Vagina (tissue), 2 donors: ENCODE measurements at regions not wholly inside any gene's neighbourhood (a gene's known extent, or its start where the extent isn't known, plus 50 kb on each side); places are given as distances from the start of the nearest gene placed in this dataset.

Experiments used
- CTCF ChIP-seq, 3 experiments: fragments of 450-650 bp in 2 of 3; fragments of 200-600 bp in 1 of 3; sonication (generic) in 1 of 3; IDR thresholded peaks; one replicate each; pipeline ENCODE4 v1.5.1; 2017 to 2019; ENCODE audit warnings: antibody characterized with exemption in 3 of 3, mild to moderate bottlenecking in 2 of 3, moderate library complexity in 2 of 3
- POLR2A ChIP-seq, 2 donors: fragments of 450-650 bp; IDR thresholded peaks; one replicate each; pipeline ENCODE4 v1.6.1; 2017; ENCODE audit warnings: antibody characterized with exemption in 2 of 2, mild to moderate bottlenecking in 2 of 2, moderate library complexity in 2 of 2
- POLR2AphosphoS5 ChIP-seq, 2 donors: sonication (generic); formaldehyde crosslinking; IDR thresholded peaks; one replicate each; pipeline ENCODE4 v1.9.0; 2017; ENCODE audit warnings: antibody characterized with exemption in 2 of 2, mild to moderate bottlenecking in 2 of 2, low read depth in 1 of 2; ENCODE audit not compliant: insufficient read depth in 1 of 2

- TF ChIP-seq CTCF (IDR thresholded peaks at IDR 0.05) (no peak), POLR2A (IDR thresholded peaks at IDR 0.05) (no peak), POLR2AphosphoS5 (IDR thresholded peaks at IDR 0.05; ENCODE audit: insufficient read depth in 1 of 2, low read depth in 1 of 2) (no peak)
Observed at GRCh38 chr18:41805341-41805740, 149.7 kb upstream of the PIK3C3 start.
